ENCODE measurements at regions not wholly inside any gene's neighbourhood (a gene's known extent, or its start where the extent isn't known, plus 50 kb on each side); places are given as distances from the start of the nearest gene placed in this dataset.
"Not testable (repeated sequence)": the region's sequence is repeated elsewhere in the genome, so short reads cannot be mapped to it uniquely, and the experiment has no call there.

DNA sequence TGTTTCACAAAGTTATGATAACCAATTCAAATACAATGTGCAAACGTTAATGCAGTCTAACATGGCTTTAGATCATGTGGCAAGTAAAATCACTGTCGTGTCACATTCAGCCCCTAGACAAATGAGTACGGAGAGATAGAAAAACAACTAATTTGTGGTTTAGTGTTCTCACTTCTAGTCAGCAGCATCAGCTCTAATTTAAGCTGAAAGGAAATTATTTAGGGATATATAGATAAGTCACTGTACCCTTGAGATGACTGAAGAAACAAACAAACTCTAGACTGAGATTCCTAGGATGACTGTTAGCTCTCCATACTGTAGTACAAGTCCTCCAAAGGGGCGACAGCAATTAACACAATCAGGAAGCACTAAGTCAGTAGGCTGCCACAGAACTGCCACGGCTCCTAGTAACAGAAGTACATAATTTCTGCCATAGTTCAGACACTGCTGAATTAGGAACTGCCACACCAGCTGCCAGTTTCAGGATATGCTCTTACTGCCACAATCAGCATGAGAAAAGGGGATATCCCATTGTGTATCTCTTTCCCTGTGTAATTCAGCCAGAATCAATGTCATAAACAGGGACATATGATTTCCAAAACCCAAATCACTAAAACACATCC, 150.4 kb upstream of the NEGR1 start:
- H3K9me2 ChIP-seq (ENCODE audit: insufficient read depth, low read length): no peaks in the 10 kb centered on the region
- TF ChIP-seq RAD21 (conservative IDR thresholded peaks at IDR 0.05) (no peak), POLR2AphosphoS5 (IDR thresholded peaks at IDR 0.05) (no peak), TAF1 (IDR thresholded peaks at IDR 0.05; ENCODE audit: low read depth) (no peak), SMC3 (conservative IDR thresholded peaks at IDR 0.05; ENCODE audit: poor library complexity) (no peak), EZH2 (IDR thresholded peaks at IDR 0.05; ENCODE audit: borderline replicate concordance, insufficient read depth, low read length, poor library complexity, severe bottlenecking) (no peak)

DNA sequence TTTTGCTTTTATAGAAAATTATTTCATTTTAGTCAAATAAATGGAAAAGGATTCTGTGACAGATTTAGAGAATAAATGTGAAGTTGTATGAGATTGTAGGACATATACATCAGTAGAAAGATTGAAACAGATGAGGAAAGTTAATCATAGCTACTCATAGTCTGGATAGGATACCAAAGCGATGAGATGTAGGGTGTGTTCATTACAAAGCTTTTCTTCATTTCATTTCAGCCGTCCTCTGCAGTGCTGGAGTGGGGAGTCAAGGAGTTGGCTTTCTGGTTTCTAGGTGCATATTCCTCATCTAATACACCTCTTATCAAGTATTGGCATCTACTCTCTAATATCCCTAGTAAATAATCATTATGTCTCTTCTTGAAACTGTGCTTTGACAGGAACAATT, 149.5 kb upstream of the NEGR1 start:
- H3K4me3 ChIP-seq (ENCODE audit: low read length): no peak overlapping the region
- no peaks in the 10 kb centered on the region for H3K79me2 ChIP-seq (replicated peaks; ENCODE audit: insufficient read depth, low read length)
- no peaks in the 10 kb centered on the region for H4K20me1 ChIP-seq (ENCODE audit: insufficient read depth)
- H3K9me2 ChIP-seq (ENCODE audit: insufficient read depth, low read length): no peaks in the 10 kb centered on the region
- H3K27me3 ChIP-seq (ENCODE audit: insufficient read depth, low read depth, low read length): no peaks in the 10 kb centered on the region
- no peak overlapping the region for H2AFZ ChIP-seq (ENCODE audit: low read depth, low read length)
- H3K9ac ChIP-seq (ENCODE audit: low read length): no peak overlapping the region
- no peaks in the 10 kb centered on the region for H3F3A ChIP-seq (ENCODE audit: insufficient read depth, low read length, poor library complexity, severe bottlenecking)
- no peak overlapping the region for H3K27ac ChIP-seq (ENCODE audit: low read length)
- no peaks in the 10 kb centered on the region for H3K36me3 ChIP-seq (ENCODE audit: insufficient read depth, low read length)
- no peak for TF ChIP-seq EP300 (conservative IDR thresholded peaks at IDR 0.05; ENCODE audit: poor library complexity, severe bottlenecking)
- TF ChIP-seq RAD21 (conservative IDR thresholded peaks at IDR 0.05): no peak
- TF ChIP-seq TAF1 (IDR thresholded peaks at IDR 0.05; ENCODE audit: low read depth): no peak
- no peak for TF ChIP-seq SMC3 (conservative IDR thresholded peaks at IDR 0.05; ENCODE audit: poor library complexity)
- no peak for TF ChIP-seq POLR2AphosphoS5 (IDR thresholded peaks at IDR 0.05)
- TF ChIP-seq EZH2 (IDR thresholded peaks at IDR 0.05; ENCODE audit: borderline replicate concordance, insufficient read depth, low read length, poor library complexity, severe bottlenecking): no peak
- TF ChIP-seq, protein P1, sequence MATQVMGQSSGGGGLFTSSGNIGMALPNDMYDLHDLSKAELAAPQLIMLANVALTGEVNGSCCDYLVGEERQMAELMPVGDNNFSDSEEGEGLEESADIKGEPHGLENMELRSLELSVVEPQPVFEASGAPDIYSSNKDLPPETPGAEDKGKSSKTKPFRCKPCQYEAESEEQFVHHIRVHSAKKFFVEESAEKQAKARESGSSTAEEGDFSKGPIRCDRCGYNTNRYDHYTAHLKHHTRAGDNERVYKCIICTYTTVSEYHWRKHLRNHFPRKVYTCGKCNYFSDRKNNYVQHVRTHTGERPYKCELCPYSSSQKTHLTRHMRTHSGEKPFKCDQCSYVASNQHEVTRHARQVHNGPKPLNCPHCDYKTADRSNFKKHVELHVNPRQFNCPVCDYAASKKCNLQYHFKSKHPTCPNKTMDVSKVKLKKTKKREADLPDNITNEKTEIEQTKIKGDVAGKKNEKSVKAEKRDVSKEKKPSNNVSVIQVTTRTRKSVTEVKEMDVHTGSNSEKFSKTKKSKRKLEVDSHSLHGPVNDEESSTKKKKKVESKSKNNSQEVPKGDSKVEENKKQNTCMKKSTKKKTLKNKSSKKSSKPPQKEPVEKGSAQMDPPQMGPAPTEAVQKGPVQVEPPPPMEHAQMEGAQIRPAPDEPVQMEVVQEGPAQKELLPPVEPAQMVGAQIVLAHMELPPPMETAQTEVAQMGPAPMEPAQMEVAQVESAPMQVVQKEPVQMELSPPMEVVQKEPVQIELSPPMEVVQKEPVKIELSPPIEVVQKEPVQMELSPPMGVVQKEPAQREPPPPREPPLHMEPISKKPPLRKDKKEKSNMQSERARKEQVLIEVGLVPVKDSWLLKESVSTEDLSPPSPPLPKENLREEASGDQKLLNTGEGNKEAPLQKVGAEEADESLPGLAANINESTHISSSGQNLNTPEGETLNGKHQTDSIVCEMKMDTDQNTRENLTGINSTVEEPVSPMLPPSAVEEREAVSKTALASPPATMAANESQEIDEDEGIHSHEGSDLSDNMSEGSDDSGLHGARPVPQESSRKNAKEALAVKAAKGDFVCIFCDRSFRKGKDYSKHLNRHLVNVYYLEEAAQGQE (IDR thresholded peaks at IDR 0.05; ENCODE audit: borderline replicate concordance): no peak
- TF ChIP-seq, protein P2, sequence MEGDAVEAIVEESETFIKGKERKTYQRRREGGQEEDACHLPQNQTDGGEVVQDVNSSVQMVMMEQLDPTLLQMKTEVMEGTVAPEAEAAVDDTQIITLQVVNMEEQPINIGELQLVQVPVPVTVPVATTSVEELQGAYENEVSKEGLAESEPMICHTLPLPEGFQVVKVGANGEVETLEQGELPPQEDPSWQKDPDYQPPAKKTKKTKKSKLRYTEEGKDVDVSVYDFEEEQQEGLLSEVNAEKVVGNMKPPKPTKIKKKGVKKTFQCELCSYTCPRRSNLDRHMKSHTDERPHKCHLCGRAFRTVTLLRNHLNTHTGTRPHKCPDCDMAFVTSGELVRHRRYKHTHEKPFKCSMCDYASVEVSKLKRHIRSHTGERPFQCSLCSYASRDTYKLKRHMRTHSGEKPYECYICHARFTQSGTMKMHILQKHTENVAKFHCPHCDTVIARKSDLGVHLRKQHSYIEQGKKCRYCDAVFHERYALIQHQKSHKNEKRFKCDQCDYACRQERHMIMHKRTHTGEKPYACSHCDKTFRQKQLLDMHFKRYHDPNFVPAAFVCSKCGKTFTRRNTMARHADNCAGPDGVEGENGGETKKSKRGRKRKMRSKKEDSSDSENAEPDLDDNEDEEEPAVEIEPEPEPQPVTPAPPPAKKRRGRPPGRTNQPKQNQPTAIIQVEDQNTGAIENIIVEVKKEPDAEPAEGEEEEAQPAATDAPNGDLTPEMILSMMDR (IDR thresholded peaks at IDR 0.05; ENCODE audit: poor library complexity, severe bottlenecking): no peak
- no peak for TF ChIP-seq MXI1 (conservative IDR thresholded peaks at IDR 0.05; ENCODE audit: poor library complexity, severe bottlenecking)
- no peak overlapping the region for H3K4me2 ChIP-seq (ENCODE audit: low read length)
- no peaks in the 10 kb centered on the region for H3K9me3 ChIP-seq (ENCODE audit: low read length)

More for the DNA sequence above, 150.4 kb upstream of the NEGR1 start:
- Histone ChIP-seq H3K9ac (ENCODE audit: low read length) (no peak overlapping the region), H2AFZ (ENCODE audit: low read depth, low read length) (no peak overlapping the region), H3K9me3 (ENCODE audit: low read length) (no peaks in the 10 kb centered on the region), H3K36me3 (ENCODE audit: insufficient read depth, low read length) (no peaks in the 10 kb centered on the region), H3K4me2 (ENCODE audit: low read length) (no peak overlapping the region), H3K27ac (ENCODE audit: low read length) (no peak overlapping the region), H4K20me1 (ENCODE audit: insufficient read depth) (no peaks in the 10 kb centered on the region), H3F3A (ENCODE audit: insufficient read depth, low read length, poor library complexity, severe bottlenecking) (no peaks in the 10 kb centered on the region), H3K79me2 (replicated peaks; ENCODE audit: insufficient read depth, low read length) (no peaks in the 10 kb centered on the region), H3K4me3 (ENCODE audit: low read length) (no peak overlapping the region), H3K27me3 (ENCODE audit: insufficient read depth, low read depth, low read length) (no peaks in the 10 kb centered on the region)

DNA sequence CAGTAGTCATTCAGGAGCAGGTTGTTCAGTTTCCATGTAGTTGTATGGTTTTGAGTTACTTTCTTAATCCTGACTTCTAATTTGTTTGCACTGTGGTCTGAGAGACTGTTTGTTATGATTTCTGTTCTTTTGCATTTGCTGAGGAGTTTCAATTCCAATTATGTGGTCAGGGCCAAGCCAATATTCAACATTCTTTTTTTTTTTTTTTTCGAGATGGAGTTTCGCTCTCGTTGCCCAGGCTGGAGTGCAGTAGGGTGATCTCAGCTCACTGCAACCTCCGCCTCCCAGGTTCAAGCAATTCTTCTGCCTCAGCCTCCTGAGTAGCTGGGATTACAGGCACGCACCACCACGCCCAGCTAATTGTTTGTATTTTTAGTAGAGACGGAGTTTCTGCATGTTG, 145.9 kb upstream of the NEGR1 start:
- H3K27ac ChIP-seq (ENCODE audit: low read length); H3K9me2 ChIP-seq (ENCODE audit: insufficient read depth, low read length): not testable (repeated sequence)

More for the DNA sequence above, 145.9 kb upstream of the NEGR1 start:
- H3K36me3 ChIP-seq (ENCODE audit: insufficient read depth, low read length); H3K4me2 ChIP-seq (ENCODE audit: low read length); H3K9ac ChIP-seq (ENCODE audit: low read length); H3K4me3 ChIP-seq (ENCODE audit: low read length); H3K27me3 ChIP-seq (ENCODE audit: insufficient read depth, low read depth, low read length); H2AFZ ChIP-seq (ENCODE audit: low read depth, low read length); H3F3A ChIP-seq (ENCODE audit: insufficient read depth, low read length, poor library complexity, severe bottlenecking); H3K79me2 ChIP-seq (replicated peaks; ENCODE audit: insufficient read depth, low read length); H3K9me3 ChIP-seq (ENCODE audit: low read length); H4K20me1 ChIP-seq (ENCODE audit: insufficient read depth): not testable (repeated sequence)
